ENCODE measurements at regions not wholly inside any gene's neighbourhood (a gene's known extent, or its start where the extent isn't known, plus 50 kb on each side); places are given as distances from the start of the nearest gene placed in this dataset.

GRCh38 chr13:18956473-18957078 is 225.0 kb downstream of the TUBA3C start:
- no peaks in the 10 kb centered on the region for H3K4me1 ChIP-seq (ENCODE audit: insufficient read depth, low read length)
- no peak overlapping the region for H3K9ac ChIP-seq (ENCODE audit: low read depth, low read length)
- no peaks in the 10 kb centered on the region for H3K9me3 ChIP-seq (ENCODE audit: control insufficient read depth, insufficient read depth, low read length)
- H3K36me3 ChIP-seq (ENCODE audit: insufficient read depth, low read length), result no peaks in the 10 kb centered on the region

DNA sequence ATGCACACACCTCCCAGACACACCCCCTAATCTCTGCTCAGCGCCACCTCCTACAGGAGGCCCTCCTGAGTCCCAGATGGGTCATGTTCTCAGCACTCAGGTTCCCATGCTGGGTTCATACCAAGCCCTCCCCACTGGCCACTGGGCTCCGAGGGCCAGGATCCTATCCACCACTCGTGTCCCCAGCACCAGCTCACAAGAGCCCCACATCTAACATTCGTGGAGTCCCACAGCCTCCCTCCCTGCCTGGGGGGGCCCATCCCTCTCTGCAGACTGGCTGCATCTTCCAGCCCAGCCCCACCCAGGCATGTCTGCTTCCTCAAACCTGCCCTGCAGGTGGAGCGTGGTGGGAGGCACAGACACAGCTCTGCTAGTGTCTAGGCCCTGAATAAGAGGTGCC is 227.4 kb downstream of the TUBA3C start:
- Histone ChIP-seq H3K36me3 (ENCODE audit: insufficient read depth, low read length) (no peaks in the 10 kb centered on the region), H3K9me3 (ENCODE audit: control insufficient read depth, insufficient read depth, low read length) (no peaks in the 10 kb centered on the region), H3K4me1 (ENCODE audit: insufficient read depth, low read length) (no peaks in the 10 kb centered on the region), H3K9ac (ENCODE audit: low read depth, low read length) (no peak overlapping the region)

- H3K36me3 ChIP-seq (ENCODE audit: insufficient read depth, low read length), result no peaks in the 10 kb centered on the region
- H3K9me3 ChIP-seq (ENCODE audit: control insufficient read depth, insufficient read depth, low read length), result no peaks in the 10 kb centered on the region
- H3K4me1 ChIP-seq (ENCODE audit: insufficient read depth, low read length), result no peaks in the 10 kb centered on the region
- H3K9ac ChIP-seq (ENCODE audit: low read depth, low read length), result no peak overlapping the region
Measured at GRCh38 chr13:18953139-18953930, 228.3 kb downstream of the TUBA3C start.

DNA sequence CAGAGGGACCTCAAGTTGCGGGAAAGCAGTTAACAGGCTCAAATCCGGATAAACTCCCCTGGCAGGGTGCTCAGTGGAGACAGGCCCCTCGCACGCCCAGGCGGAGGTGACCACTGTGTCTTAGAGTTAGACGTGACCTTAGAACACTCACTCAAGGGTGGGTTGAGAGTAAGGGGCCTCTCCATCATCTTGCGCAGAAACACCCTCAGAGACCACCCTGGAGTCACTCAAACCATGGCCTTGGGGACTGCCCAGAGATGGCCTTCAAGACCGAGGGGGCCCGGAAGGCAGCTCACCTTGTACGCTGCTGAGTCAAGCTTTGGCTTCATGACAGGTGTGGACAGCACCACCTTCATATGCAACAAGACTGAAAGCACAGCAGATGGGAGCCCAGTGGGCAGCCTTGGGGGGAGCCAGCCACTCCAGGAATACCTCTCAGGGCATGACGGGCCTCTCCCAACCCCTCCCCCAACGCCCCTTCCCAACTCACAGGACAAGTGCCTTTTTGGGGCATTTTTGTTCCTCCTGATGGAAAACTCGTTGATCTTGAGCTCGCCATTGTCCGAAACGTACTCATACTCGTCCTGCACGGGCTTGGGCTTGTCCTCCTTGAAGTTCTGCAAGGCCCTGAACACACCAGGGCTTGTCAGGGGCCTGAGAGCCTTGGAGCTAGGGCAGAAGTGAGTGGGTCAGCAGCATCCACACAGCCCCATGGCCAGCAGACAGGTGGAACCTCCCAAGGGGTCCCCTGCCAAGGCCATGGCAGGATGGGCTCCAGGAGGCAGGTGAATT is 229.2 kb downstream of the TUBA3C start:
- H3K36me3 ChIP-seq (ENCODE audit: insufficient read depth, low read length), result no peaks in the 10 kb centered on the region
- H3K9me3 ChIP-seq (ENCODE audit: control insufficient read depth, insufficient read depth, low read length), result no peaks in the 10 kb centered on the region
- no peak overlapping the region for H3K9ac ChIP-seq (ENCODE audit: low read depth, low read length)
- no peaks in the 10 kb centered on the region for H3K4me1 ChIP-seq (ENCODE audit: insufficient read depth, low read length)

GRCh38 chr13:18951412-18951811 is 230.2 kb downstream of the TUBA3C start:
- H3K9me3 ChIP-seq (ENCODE audit: control insufficient read depth, insufficient read depth, low read length), result no peaks in the 10 kb centered on the region
- H3K36me3 ChIP-seq (ENCODE audit: insufficient read depth, low read length), result no peaks in the 10 kb centered on the region
- H3K4me1 ChIP-seq (ENCODE audit: insufficient read depth, low read length), result no peaks in the 10 kb centered on the region
- no peak overlapping the region for H3K9ac ChIP-seq (ENCODE audit: low read depth, low read length)

GRCh38 chr13:18949970-18950369 is 231.7 kb downstream of the TUBA3C start:
- H3K36me3 ChIP-seq (ENCODE audit: insufficient read depth, low read length), result no peaks in the 10 kb centered on the region
- no peak overlapping the region for H3K9ac ChIP-seq (ENCODE audit: low read depth, low read length)
- H3K4me1 ChIP-seq (ENCODE audit: insufficient read depth, low read length), result no peaks in the 10 kb centered on the region
- H3K9me3 ChIP-seq (ENCODE audit: control insufficient read depth, insufficient read depth, low read length), result no peaks in the 10 kb centered on the region

DNA sequence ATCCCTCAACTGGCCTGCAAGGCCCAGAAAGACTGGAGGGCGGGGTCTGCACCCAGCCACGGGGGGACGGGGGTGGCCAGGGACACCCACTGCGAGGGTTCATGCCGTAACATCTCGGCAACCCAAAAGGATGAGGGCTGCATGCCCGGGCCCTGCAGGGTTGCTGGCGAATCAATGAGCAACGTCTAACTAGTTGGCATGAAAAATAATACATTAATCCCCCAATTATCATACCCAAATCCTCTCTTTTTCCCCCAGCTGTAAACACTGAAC is 232.2 kb downstream of the TUBA3C start:
- no peaks in the 10 kb centered on the region for H3K9me3 ChIP-seq (ENCODE audit: control insufficient read depth, insufficient read depth, low read length)
- no peaks in the 10 kb centered on the region for H3K4me1 ChIP-seq (ENCODE audit: insufficient read depth, low read length)
- no peak overlapping the region for H3K9ac ChIP-seq (ENCODE audit: low read depth, low read length)
- H3K36me3 ChIP-seq (ENCODE audit: insufficient read depth, low read length), result no peaks in the 10 kb centered on the region

GRCh38 chr13:18948664-18949488 is 232.7 kb downstream of the TUBA3C start:
- Histone ChIP-seq H3K36me3 (ENCODE audit: insufficient read depth, low read length) (no peaks in the 10 kb centered on the region), H3K4me1 (ENCODE audit: insufficient read depth, low read length) (no peaks in the 10 kb centered on the region), H3K9ac (ENCODE audit: low read depth, low read length) (no peak overlapping the region), H3K9me3 (ENCODE audit: control insufficient read depth, insufficient read depth, low read length) (no peaks in the 10 kb centered on the region)

- Histone ChIP-seq H3K36me3 (ENCODE audit: insufficient read depth, low read length) (no peaks in the 10 kb centered on the region), H3K9ac (ENCODE audit: low read depth, low read length) (no peak overlapping the region), H3K9me3 (ENCODE audit: control insufficient read depth, insufficient read depth, low read length) (no peaks in the 10 kb centered on the region), H3K4me1 (ENCODE audit: insufficient read depth, low read length) (no peaks in the 10 kb centered on the region)
Measured at GRCh38 chr13:18948012-18948663, 233.5 kb downstream of the TUBA3C start.

GRCh38 chr13:18947376-18947977 is 234.1 kb downstream of the TUBA3C start:
- Histone ChIP-seq H3K4me1 (ENCODE audit: insufficient read depth, low read length) (no peaks in the 10 kb centered on the region), H3K9me3 (ENCODE audit: control insufficient read depth, insufficient read depth, low read length) (no peaks in the 10 kb centered on the region), H3K9ac (ENCODE audit: low read depth, low read length) (no peak overlapping the region), H3K36me3 (ENCODE audit: insufficient read depth, low read length) (no peaks in the 10 kb centered on the region)

DNA sequence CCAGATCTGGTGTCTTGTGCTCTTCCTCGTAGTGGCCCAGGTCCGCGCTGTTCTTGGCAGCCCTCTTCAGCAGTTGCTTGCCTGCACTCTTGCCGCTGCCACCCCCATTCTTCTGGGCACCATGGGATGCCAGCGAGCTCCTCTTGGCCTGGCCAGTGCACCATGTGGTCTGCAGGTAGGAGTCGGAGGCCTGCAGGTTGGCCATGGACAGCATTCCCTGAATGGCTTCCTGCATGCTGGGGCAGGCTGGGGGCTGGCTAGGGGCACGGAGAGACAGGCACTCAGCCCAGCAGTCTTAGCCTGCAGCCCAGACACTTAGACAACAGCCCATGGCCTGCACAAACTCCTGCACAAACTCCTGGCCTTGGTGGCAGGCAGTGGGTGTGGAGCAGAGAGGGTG is 234.9 kb downstream of the TUBA3C start:
- Histone ChIP-seq H3K4me1 (ENCODE audit: insufficient read depth, low read length) (no peaks in the 10 kb centered on the region), H3K9me3 (ENCODE audit: control insufficient read depth, insufficient read depth, low read length) (no peaks in the 10 kb centered on the region)

DNA sequence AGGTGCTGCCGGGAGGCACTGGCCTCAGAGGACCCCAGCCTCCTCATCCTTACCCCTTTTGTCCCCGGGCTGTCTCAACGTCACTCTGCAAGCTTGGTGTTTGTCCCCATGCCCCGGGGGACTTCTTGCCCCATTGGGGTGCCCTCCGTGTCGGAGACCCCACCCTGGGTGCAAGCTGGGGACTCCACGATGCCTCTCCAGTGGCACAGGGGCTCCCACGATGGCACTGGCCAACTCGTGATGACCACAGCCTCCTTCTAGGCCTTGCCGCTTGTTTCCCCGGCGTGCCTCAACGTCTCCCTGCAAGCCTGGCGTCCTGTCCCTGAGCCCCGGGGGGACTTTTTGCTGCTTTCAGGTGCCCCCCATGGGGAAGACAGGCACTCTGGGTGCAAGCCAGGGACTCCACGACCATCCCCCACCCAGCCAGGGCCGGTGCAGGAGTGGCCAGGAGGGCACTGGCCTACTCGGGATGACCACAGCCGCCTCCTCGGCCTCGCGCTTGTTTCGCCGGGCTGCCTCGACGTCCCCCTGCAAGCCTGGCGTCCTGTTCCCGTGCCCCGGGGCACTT is 237.0 kb downstream of the TUBA3C start:
- Histone ChIP-seq H3K4me1 (ENCODE audit: insufficient read depth, low read length) (no peaks in the 10 kb centered on the region), H3K9me3 (ENCODE audit: control insufficient read depth, insufficient read depth, low read length) (no peaks in the 10 kb centered on the region), H3K36me3 (ENCODE audit: insufficient read depth, low read length) (no peaks in the 10 kb centered on the region), H3K9ac (ENCODE audit: low read depth, low read length) (no peak overlapping the region)

More for the DNA sequence above, 234.9 kb downstream of the TUBA3C start:
- Histone ChIP-seq H3K9ac (ENCODE audit: low read depth, low read length) (no peak overlapping the region), H3K36me3 (ENCODE audit: insufficient read depth, low read length) (no peaks in the 10 kb centered on the region)

DNA sequence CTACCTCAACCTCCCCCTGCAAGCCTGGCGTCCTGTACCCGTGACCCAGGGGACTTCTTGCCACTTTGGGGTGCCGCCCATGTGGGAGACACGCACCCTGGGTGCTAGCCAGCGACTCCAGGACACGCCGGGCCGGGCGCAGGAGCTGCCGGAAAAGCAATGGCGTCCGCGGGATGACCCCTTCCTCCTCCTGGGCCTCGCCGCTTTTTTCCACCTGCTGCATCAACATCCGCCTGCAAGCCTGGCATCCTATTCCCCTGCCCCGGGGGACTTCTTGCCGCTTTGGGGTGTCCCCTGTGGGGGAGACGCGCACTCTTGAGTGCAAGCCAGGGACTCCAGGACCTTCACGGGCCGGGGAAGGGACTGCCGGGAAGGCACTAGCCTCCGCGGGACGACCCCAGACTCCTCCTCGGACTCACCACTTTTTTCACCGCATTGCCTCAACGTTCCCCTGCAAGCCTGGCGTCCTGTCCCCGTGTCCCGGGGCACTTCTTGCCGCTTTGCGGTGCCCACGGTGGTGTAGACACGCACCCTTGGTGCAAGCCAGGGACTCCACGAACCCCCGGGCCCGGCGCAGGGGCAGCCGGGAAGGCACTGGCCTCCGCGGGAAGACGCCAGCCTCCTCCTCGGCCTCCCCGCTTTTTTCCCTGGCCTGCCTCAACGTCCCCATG is 237.8 kb downstream of the TUBA3C start:
- Histone ChIP-seq H3K36me3 (ENCODE audit: insufficient read depth, low read length) (no peaks in the 10 kb centered on the region), H3K9me3 (ENCODE audit: control insufficient read depth, insufficient read depth, low read length) (no peaks in the 10 kb centered on the region), H3K9ac (ENCODE audit: low read depth, low read length) (no peak overlapping the region), H3K4me1 (ENCODE audit: insufficient read depth, low read length) (no peaks in the 10 kb centered on the region)

Data from ES-I3 (cell line).